Heart right ventricle (tissue), 16 donors: ENCODE measurements at regions not wholly inside any gene's neighbourhood (a gene's known extent, or its start where the extent isn't known, plus 50 kb on each side); places are given as distances from the start of the nearest gene placed in this dataset.

Experiments used
- ATAC-seq, 8 donors: fragments of 200-7000 bp; cut with Tn5 transposase; one replicate each; pipeline ENCODE4 v1.9.1; 2020; ENCODE audit warnings: mild to moderate bottlenecking in 8 of 8, moderate library complexity in 8 of 8, moderate number of reproducible peaks in 1 of 8
- DNase-seq, 2 donors: peaks; one replicate each; pipeline ENCODE4 v3.0.0-alpha.2; 2020
- H3K27ac ChIP-seq, 10 donors: fragments of 200-600 bp; sonication (generic) in 2 of 10; one replicate each; pipeline versions ENCODE4 v1.5.0 to v1.8.0; 2020 to 2022; ENCODE audit warnings: mild to moderate bottlenecking in 3 of 10
- H3K27me3 ChIP-seq, 7 donors: fragments of 200-600 bp; one replicate each; pipeline ENCODE4 v1.8.0; 2021 to 2022; ENCODE audit warnings: mild to moderate bottlenecking in 2 of 7
- H3K36me3 ChIP-seq, 9 donors: fragments of 200-600 bp; sonication (generic) in 1 of 9; one replicate each; pipeline versions ENCODE4 v1.5.0 to v1.8.0; 2020 to 2022; ENCODE audit warnings: mild to moderate bottlenecking in 2 of 9
- H3K4me1 ChIP-seq, 9 donors: fragments of 200-600 bp; sonication (generic) in 1 of 9; one replicate each; pipeline versions ENCODE4 v1.5.0 to v1.8.0; 2020 to 2022; ENCODE audit warnings: mild to moderate bottlenecking in 4 of 9
- H3K4me3 ChIP-seq, 10 donors: fragments of 200-600 bp; sonication (generic) in 2 of 10; one replicate each; pipeline versions ENCODE4 v1.5.0 to v1.8.0; 2020 to 2022; ENCODE audit warnings: mild to moderate bottlenecking in 7 of 10, moderate library complexity in 2 of 10
- H3K9me3 ChIP-seq, 11 donors: fragments of 200-600 bp in 10 of 11; sonication (generic) in 2 of 11; one replicate each; pipeline versions ENCODE4 v1.5.0 to v1.8.0; 2013 to 2022; ENCODE audit warnings: mild to moderate bottlenecking in 2 of 11, control low read depth in 1 of 11, moderate library complexity in 1 of 11
- WGBS, 2 donors: extraction: QIAGEN DNeasy Blood & Tissue Kit; methylation state at CpG; one replicate each; pipeline ENCODE4 v1.1.7; 2013; ENCODE audit warnings: inconsistent platforms in 1 of 2; 5-methylcytosine and 5-hydroxymethylcytosine counted together
- intact Hi-C, 10 donors: fragments of 100-400 bp; cut with DNase I; formaldehyde crosslinking; loops; one replicate each; pipeline versions ENCODE4 v1.11.1 to v1.14.2; 2022
- TF ChIP-seq, protein P1 (sequence below), 9 donors: fragments of 200-600 bp; sonication (generic) in 2 of 9; IDR thresholded peaks; one replicate each; pipeline versions ENCODE4 v1.5.0 to v1.8.0; 2021 to 2022; ENCODE audit warnings: antibody characterized with exemption in 9 of 9, mild to moderate bottlenecking in 5 of 9, moderate library complexity in 1 of 9
- donor health status: Arrhythmogenic right ventricular cardiomyopathy.
- donor health status: ischemic (EF 13 %, LVEDD 7.1; RV severe dilation, severe dysfunction).
- donor health status: healthy with polysubstance abuse.
- donor health status: DM: no; HTN: yes; CAD: no.
- donor health status: DM: no; HTN: no; CAD: no.
- donor health status: ischemic (EF 25% LVEDD 6.9; RV normal size, moderate dysfunction).
- donor health status: ischemic (EF 25% LVEDD 5.7; RV mildly dilated, moderate dysfunction).
- donor health status: healthy.
- donor health status: DM: yes; HTN: yes; CAD: no.
- donor health status: Ischemic cardiomyopathy.
- donor health status: ischemic (EF 35%, LVEDD 5.7; RV mildly dilated, moderate dysfunction).
- donor health status: nonischemic (EF 11% LVEDD 7.7; RV severe dilation, severe dysfunction).
- donor health status: DM: yes; HTN: yes; CAD: no.
- donor health status: PGD.
- donor health status: ischemic (EF 29% LVEDD 5.4; RV normal size, mild dysfunction).
- donor health status: nonischemic (EF 23%, LVEDD 6.1; RV moderate dilation, normal function).

DNA sequence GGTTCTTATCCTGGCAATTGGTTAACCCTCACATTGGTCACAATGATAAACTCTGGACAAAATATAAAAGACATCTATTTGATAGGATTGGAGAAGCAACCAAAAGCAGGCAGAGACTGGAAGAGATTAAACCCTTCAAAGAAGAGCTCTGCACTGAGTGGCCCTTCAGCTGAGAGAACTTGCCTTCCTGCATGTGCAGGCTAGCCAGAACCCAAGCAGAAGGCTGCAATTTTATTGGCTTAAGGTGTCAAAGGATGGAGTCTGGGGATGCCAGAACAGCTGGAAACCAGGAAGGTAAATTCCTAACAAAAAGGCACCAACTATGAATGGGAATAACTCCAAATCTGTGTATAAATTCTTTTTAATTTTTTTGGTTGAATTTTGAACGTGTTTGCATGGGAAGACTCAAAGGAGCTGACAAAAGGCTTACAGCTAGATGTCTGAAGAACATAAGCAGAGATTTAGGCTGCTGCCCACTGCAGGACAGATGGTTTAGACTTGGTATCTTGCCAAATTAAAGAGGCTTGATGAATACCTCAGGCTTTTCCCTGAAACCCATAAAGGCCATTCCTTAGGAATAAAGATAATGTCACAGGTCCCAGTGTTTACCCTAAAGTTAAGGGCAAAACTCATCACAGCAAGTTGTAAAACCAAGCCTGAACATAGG lies 66.3 kb downstream of the NR2F1 start:
- DNase-seq (no peak), ATAC-seq (no peak)
- 57 to 63% methylated on average over 1 of the region's 1 CpG for WGBS, 2 donors

DNA sequence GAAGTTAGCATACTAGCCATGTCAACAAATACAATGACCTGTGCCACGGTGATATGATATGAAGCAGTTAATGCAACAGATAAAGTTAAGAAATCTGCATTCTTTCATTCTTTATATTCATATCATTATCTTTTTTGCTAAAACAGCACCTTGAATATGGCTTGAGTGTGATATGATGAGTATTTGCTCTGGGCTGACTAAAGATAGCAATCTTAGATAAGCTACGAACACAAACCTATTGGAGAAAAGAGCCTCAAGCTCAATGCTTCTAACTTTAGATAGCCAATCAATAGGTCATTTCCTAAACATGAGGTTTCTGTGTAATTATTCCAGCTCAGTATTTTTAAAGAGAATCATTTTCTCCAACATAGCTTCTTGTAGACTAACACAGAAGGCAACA lies 61.7 kb downstream of the NR2F1 start:
- Histone ChIP-seq H3K36me3 (no peaks in the 10 kb centered on the region), H3K9me3 (no peaks in the 10 kb centered on the region), H3K27me3 (no peaks in the 10 kb centered on the region), H3K4me1 (no peaks in the 10 kb centered on the region), H3K27ac (no peak overlapping the region), H3K4me3 (no peak overlapping the region)
- TF ChIP-seq, protein P1, sequence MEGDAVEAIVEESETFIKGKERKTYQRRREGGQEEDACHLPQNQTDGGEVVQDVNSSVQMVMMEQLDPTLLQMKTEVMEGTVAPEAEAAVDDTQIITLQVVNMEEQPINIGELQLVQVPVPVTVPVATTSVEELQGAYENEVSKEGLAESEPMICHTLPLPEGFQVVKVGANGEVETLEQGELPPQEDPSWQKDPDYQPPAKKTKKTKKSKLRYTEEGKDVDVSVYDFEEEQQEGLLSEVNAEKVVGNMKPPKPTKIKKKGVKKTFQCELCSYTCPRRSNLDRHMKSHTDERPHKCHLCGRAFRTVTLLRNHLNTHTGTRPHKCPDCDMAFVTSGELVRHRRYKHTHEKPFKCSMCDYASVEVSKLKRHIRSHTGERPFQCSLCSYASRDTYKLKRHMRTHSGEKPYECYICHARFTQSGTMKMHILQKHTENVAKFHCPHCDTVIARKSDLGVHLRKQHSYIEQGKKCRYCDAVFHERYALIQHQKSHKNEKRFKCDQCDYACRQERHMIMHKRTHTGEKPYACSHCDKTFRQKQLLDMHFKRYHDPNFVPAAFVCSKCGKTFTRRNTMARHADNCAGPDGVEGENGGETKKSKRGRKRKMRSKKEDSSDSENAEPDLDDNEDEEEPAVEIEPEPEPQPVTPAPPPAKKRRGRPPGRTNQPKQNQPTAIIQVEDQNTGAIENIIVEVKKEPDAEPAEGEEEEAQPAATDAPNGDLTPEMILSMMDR (IDR thresholded peaks at IDR 0.05) = no peak
- intact Hi-C loops = no loop called here
- WGBS, 2 donors = 90 to 92% methylated on average over 2 of the region's 2 CpGs
- ATAC-seq (no peak), DNase-seq (no peak)

More for the DNA sequence above, 66.3 kb downstream of the NR2F1 start:
- no peak overlapping the region for H3K27ac ChIP-seq
- no peaks in the 10 kb centered on the region for H3K4me1 ChIP-seq
- H3K4me3 ChIP-seq = no peak overlapping the region
- no peaks in the 10 kb centered on the region for H3K27me3 ChIP-seq
- H3K9me3 ChIP-seq = peaks cover 0 to 4% (median 0%) of the 10 kb centered on the region in 11 donors
- H3K36me3 ChIP-seq = no peaks in the 10 kb centered on the region
- intact Hi-C loops = no loop called here
- TF ChIP-seq, protein P1 (IDR thresholded peaks at IDR 0.05) = no peak
